Chondrocyte (in vitro differentiated cells): ENCODE measurements at regions not wholly inside any gene's neighbourhood (a gene's known extent, or its start where the extent isn't known, plus 50 kb on each side); places are given as distances from the start of the nearest gene placed in this dataset.

ENCODE experiments used
- DNase-seq: peaks from one replicate; pipeline ENCODE4 v3.0.0; 2021; ENCODE audit warnings: mixed read lengths, low spot score
- H3K27ac Mint-ChIP-seq: one replicate; pipeline ENCODE4 v1.8.0; 2021; ENCODE audit warnings: mild to moderate bottlenecking, moderate library complexity, mixed read lengths; ENCODE audit not compliant: unreplicated experiment
- H3K27me3 Mint-ChIP-seq: 2 replicates; pipeline ENCODE4 v1.8.0; 2021; ENCODE audit warnings: low read depth, mixed read lengths
- H3K36me3 Mint-ChIP-seq: 2 replicates; pipeline ENCODE4 v1.8.0; 2021; ENCODE audit warnings: low read depth, mixed read lengths
- H3K4me1 Mint-ChIP-seq: 2 replicates; pipeline ENCODE4 v1.8.0; 2021; ENCODE audit warnings: low read depth, mild to moderate bottlenecking, mixed read lengths
- H3K4me3 Mint-ChIP-seq: one replicate; pipeline ENCODE4 v1.8.0; 2021; ENCODE audit warnings: mild to moderate bottlenecking, moderate library complexity, mixed read lengths; ENCODE audit not compliant: unreplicated experiment
- H3K9me3 Mint-ChIP-seq: 2 replicates; pipeline ENCODE4 v1.8.0; 2021; ENCODE audit warnings: low read depth, mixed read lengths
- TF ChIP-seq, protein P1 (sequence below): fragments of 200-600 bp; sonication (generic); IDR thresholded peaks from 2 replicates; pipeline ENCODE4 v1.5.0; 2021; ENCODE audit warnings: antibody characterized with exemption, mild to moderate bottlenecking, moderate library complexity

DNA sequence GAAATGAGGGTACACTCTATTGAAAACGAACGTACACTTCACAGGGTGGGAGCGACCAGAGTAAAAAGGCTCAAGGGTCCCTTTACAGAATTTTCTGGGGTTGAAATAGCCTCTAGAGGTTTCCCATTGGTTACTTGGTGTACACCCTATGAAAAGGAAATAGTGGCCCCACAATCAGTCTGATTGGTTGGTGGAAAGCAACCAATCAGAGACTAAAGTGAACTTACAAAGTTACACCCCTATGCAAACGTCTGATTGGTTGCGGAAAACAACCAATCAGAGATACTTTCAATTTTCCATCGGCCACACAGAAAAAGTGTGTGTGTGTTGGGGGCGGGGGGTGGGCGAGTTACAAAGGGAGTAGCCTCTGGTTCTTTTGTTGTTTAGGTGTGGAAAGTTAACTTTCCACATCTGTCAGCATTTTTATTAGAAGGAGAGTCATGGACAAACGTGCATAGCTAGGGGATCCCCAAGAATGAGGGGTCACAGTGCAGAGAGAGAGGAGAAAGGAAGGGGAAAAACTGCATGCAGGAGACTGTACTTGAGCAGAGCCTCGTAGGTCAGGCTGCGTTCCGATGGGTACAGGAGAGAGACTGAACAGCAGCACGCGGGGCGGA lies 1152.1 kb downstream of the TBC1D22A start:
- peaks cover 3% of the 10 kb centered on the region for H3K27me3 Mint-ChIP-seq
- TF ChIP-seq, protein P1, sequence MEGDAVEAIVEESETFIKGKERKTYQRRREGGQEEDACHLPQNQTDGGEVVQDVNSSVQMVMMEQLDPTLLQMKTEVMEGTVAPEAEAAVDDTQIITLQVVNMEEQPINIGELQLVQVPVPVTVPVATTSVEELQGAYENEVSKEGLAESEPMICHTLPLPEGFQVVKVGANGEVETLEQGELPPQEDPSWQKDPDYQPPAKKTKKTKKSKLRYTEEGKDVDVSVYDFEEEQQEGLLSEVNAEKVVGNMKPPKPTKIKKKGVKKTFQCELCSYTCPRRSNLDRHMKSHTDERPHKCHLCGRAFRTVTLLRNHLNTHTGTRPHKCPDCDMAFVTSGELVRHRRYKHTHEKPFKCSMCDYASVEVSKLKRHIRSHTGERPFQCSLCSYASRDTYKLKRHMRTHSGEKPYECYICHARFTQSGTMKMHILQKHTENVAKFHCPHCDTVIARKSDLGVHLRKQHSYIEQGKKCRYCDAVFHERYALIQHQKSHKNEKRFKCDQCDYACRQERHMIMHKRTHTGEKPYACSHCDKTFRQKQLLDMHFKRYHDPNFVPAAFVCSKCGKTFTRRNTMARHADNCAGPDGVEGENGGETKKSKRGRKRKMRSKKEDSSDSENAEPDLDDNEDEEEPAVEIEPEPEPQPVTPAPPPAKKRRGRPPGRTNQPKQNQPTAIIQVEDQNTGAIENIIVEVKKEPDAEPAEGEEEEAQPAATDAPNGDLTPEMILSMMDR = no peak
- peaks cover 15% of the 10 kb centered on the region for H3K9me3 Mint-ChIP-seq
- H3K4me1 Mint-ChIP-seq = no peaks in the 10 kb centered on the region
- no peak overlapping the region for H3K4me3 Mint-ChIP-seq
- H3K36me3 Mint-ChIP-seq = no peaks in the 10 kb centered on the region
- no peak for DNase-seq
- no peak overlapping the region for H3K27ac Mint-ChIP-seq

DNA sequence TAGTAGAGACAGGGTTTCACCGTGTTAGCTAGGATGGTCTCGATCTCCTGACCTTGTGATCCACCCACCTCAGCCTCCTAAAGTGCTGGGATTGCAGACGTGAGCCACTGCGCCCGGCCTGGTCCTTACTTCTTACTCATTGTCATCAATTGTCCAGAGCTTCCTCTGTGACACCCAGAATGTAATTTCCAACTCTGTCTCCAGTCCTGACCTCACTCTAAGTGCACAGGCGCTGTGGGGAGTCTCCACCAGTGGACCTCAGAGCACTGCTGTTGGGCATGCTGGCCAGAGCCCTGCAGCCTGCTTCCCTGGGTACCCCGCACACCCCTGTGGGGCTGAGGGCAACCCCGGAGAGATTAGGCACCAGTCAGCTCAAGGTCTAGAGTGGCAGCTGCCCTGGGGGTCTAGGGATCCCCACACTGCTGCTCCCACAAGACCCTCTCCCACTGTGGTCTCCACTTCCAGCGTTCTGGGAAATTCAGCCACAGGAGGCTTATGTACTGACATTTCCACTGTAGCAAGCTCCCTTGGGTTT lies 1140.3 kb downstream of the TBC1D22A start:
- TF ChIP-seq, protein P1 = no peak
- Mint-ChIP-seq H3K4me1 (no peaks in the 10 kb centered on the region), H3K9me3 (peaks cover 16% of the 10 kb centered on the region), H3K36me3 (no peaks in the 10 kb centered on the region), H3K27ac (no peak overlapping the region), H3K27me3 (peaks cover 2% of the 10 kb centered on the region), H3K4me3 (no peak overlapping the region)
- no peak for DNase-seq

DNA sequence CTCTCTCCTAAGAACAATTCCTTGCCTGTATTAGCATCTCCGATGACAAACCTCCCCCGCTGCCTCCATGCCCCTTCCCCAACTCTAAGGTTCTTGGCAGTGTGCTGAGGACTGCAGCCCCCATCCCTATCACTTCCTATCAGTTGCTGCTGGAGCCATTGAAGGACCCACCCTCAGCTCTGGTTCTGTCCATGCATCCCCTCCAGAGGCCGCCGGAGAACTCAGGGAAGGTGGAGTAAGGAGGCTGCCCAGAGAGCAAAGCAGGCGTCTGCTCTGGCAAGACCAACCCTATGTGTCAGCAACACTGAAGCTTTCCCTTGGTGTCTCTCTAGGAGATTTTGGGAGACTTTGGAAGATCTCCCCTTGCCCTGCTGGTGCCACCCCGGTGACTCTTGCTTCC lies 1139.5 kb downstream of the TBC1D22A start:
- Mint-ChIP-seq H3K9me3 (peaks cover 16% of the 10 kb centered on the region), H3K27me3 (peaks cover 2% of the 10 kb centered on the region), H3K36me3 (no peaks in the 10 kb centered on the region), H3K27ac (no peak overlapping the region), H3K4me3 (no peak overlapping the region), H3K4me1 (no peaks in the 10 kb centered on the region)
- TF ChIP-seq, protein P1 = no peak
- DNase-seq = no peak

DNA sequence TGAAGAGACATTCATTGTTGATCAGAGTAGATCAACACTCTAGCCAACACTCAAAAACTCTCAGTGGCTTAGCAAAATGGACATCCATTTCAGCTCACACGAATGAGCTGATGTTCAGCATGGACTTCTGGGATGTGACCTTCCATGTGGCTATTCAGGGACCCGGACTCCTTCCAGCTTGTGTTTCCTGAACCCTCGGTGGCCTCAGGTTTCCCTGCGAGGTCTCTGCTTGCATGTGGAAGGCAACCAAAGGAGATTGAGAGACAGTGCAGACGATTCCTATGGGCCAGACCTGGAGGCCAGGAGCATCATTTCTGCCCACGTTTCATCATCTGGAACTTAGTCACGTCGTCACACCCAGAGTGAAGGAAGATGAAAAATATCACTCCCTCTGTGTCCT lies 1137.4 kb downstream of the TBC1D22A start:
- Mint-ChIP-seq H3K36me3 (no peaks in the 10 kb centered on the region), H3K9me3 (peaks cover 12% of the 10 kb centered on the region), H3K4me1 (no peaks in the 10 kb centered on the region), H3K27me3 (peaks cover 2% of the 10 kb centered on the region), H3K27ac (no peak overlapping the region), H3K4me3 (no peak overlapping the region)
- TF ChIP-seq, protein P1 = no peak
- DNase-seq = no peak

DNA sequence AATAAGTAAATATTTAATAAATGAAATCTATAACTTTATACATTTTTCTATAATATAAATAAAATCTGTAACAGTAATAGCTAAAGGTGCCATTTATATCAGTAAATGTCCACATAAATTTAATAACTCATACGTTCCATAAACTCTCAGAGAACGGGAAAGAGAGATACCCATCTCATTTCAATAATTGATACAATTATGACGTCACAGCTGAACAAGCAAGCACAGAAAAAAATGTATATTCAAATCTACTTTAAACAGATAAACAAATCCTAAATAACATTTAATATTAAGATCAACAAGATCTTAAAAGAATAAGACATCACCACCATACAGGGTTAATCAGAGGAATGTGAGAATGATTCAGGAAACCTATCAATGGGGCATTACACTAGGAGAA lies 1136.5 kb downstream of the TBC1D22A start:
- Mint-ChIP-seq H3K9me3 (peaks cover 19% of the 10 kb centered on the region), H3K4me1 (no peaks in the 10 kb centered on the region), H3K36me3 (no peaks in the 10 kb centered on the region)

More for the DNA sequence above, 1136.5 kb downstream of the TBC1D22A start:
- peaks cover 2% of the 10 kb centered on the region for H3K27me3 Mint-ChIP-seq
- no peak overlapping the region for H3K4me3 Mint-ChIP-seq
- no peak for DNase-seq
- H3K27ac Mint-ChIP-seq = no peak overlapping the region
- TF ChIP-seq, protein P1 = no peak
